OCI-M2 (cell line): ENCODE measurements at regions not wholly inside any gene's neighbourhood (a gene's known extent, or its start where the extent isn't known, plus 50 kb on each side); places are given as distances from the start of the nearest gene placed in this dataset.
"Not testable (repeated sequence)": the region's sequence is repeated elsewhere in the genome, so short reads cannot be mapped to it uniquely, and the experiment has no call there.

Experiments used
- DNase-seq: peaks from one replicate; lab custom pipeline; 2025; ENCODE audit not compliant: unreplicated experiment; lab: John Stamatoyannopoulos, UW

DNA sequence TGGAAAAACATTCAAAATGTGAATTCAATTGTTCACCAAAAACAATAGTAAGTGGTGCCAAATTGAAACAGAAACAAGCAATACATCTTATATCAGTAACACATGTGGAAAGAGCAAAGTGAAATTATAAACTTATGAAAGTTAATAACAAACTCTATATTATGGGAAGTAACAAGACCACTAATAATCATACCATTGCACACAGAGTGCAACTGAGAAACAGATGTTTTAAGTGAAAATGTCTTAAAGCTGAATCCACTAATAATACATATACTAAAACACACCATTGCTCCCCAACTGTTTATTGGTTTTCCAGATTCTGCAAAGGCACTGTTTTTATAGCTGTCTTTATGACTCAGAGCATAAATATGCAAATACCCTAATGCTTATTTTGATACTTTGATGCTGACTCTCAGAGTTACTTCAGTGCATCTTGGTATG is 292.3 kb downstream of the RFPL4B start:
- DNase-seq = no peak

DNA sequence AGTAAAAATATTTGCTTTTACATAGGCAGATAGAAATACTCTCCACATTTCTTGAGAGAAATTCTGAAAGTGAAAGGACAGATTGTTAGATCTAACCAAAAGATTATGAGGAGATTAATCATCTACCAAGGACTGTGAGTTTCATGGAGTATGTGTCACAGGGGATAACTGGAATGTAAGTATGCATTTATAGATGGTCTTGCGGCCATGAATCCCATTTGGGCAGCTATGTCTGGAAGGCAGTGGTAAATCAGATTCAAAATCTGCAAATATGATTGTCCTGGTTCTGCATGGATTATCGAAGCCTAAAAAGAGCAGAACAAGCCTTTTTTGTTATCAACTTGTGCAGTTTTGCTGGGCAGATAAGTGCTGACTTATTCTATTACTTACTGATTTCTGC is 293.8 kb downstream of the RFPL4B start:
- no peak for DNase-seq

DNA sequence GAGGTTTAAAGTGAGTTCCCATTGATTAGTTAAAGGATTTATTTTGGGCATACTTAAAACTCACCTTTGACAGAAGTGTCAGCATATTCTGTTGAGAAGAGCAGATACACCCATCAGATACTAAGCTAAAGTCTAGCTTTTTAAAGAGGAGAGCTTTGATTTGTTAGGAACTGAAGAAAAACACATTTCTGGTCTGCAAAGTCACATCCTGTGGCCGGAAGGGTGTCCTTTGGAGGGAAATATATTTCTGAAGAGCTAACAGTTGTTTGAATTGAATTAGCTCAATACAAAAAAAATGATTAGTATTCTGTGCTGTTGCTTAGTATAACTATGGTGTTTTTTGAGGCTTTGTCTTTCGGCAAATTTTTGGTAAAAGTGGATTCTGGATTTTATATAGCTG is 302.7 kb downstream of the RFPL4B start:
- no peak for DNase-seq

DNA sequence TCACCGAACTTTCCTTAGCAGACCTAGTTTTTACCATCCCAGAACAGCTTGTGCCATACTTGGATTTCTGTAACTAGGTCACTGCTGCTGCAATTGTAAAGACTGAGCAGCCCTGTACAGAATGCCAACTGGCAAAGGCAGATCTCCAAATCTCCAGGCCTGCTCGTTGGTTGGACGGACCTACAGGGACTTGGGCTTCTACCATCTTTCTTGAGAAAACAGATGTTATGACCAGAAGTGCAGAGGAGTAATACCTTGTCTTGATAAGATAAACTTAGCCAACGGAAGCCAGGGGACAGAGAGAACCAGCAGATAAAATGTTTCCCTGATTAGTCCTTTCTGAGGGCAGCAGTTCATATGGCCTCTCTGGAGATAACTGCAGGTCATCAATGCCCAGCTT is 304.1 kb downstream of the RFPL4B start:
- no peak for DNase-seq

GRCh38 chr6:112659912-112660311 is 312.8 kb downstream of the RFPL4B start:
- DNase-seq = no peak

- DNase-seq = no peak
Observed at GRCh38 chr6:112660626-112661025, 313.5 kb downstream of the RFPL4B start.

- DNase-seq = no peak
Observed at GRCh38 chr6:112663698-112664097, 316.6 kb downstream of the RFPL4B start.

GRCh38 chr6:112665114-112665513 is 318.0 kb downstream of the RFPL4B start:
- DNase-seq = no peak

DNA sequence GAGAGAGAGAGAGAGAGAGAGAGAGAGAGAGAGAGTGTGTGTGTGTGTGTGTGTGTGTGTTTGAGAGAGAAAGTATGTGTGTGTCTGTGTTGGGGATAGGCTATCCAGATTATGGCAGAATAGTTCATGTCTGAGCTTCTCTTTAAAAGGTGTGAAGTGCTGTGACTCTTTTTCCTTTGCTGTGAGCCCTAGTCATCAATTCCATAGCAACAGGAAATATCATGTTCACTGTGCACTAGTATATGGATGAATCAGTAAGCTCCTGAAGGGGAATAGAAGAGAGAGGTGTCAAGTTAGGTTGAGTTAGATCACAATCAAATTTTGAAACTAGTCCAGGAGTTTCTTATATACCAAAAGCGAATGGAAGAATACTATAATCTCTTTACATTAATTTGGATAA is 318.7 kb downstream of the RFPL4B start:
- no peak for DNase-seq

GRCh38 chr6:112667427-112667826 is 320.3 kb downstream of the RFPL4B start:
- DNase-seq = no peak

DNA sequence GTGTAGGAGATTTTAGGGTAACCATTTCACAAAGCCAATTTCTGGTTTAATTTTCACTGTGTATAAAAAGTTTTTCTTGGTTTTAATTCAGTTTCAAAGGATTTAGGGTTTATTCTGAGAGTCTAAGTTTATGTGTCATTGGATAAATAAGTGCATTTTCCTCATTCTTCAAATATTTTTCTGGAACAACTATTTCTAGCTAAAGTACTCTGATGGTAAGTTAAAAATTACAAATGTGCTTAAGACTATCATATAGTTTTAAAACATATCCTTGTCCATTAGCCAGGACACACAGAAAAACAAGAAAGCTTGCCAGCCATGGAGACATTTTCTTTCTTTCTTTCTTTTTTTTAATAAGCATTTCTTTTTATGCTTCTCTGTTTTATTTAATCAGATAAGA is 333.0 kb downstream of the RFPL4B start:
- no peak for DNase-seq

- no peak for DNase-seq
Observed at GRCh38 chr6:112682071-112682470, 334.9 kb downstream of the RFPL4B start.

DNA sequence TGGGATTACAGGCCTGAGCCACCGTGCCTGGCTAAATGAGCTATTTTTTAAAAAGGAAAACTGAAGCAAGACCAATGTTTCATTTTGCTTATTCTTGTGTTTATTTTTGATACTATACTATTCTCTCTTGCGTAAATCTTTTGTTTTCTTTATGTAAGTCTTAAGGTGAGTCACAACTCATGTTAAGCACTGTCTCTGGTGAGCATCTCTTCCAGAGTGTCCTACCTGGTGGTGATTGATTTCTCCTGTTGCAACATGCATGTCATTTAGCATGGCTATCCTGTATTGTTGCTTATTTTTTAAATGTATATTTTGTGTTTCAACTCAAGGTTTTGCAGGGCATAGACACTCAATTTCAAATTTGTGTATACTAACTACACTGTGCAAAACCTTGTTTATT is 336.0 kb downstream of the RFPL4B start:
- no peak for DNase-seq

GRCh38 chr6:112683926-112684325 is 336.8 kb downstream of the RFPL4B start:
- no peak for DNase-seq

DNA sequence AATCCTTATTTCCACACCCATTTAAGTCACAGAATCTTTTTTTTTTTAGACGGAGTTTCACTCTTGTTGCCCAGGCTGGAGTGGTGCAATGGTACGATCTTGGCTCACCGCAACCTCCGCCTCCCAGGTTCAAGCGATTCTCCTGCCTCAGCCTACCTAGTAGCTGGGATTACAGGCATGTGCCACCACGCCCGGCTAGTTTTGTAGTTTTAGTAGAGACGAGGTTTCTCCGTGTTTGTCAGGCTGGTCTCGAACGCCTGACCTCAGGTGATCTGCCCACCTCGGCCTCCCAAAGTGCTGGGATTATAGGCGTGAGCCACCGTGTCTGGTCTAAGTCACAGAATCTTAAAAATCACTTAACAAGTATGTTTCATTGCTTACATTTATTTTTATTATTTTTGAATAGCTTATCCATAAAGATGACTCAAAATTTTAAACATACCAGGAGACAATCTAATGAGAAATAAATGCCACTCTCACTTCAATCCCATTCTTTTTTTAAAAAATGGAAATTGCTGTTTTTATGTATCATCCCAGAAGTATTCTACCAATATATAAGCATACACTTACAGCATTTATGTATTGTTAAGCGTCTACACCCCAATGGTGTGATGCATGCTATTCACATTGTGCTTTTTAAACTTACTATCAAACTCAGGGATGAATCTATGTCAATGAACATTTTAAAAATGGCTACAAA is 338.5 kb downstream of the RFPL4B start:
- DNase-seq = not testable (repeated sequence)

DNA sequence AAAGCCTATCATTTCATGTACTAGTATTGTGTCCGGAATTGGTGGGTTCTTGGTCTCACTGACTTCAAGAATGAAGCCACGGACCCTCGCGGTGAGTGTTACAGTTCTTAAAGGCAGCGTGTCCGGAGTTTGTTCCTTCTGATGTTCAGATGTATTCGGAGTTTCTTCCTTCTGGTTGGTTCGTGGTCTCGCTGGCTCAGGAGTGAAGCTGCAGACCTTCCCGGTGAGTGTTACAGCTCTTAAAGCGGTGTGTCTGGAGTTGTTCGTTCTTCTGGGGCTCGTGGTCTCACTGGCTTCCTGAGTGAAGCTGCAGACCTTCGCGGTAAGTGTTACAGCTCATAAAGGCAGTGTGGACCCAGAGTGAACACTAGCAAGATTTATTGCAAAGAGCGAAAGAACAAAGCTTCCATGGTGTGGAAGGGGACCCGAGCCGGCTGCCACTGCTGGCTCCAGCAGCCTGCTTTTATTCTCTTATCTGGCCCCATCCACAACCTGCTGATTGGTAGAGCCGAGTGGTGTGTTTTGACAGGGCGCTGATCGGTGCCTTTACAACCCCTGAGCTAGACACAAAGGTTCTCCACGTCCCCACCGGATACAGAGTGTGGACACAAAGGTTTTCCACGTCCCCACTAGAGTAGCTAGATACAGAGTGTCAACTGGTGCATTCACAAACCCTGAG is 341.5 kb downstream of the RFPL4B start:
- DNase-seq = not testable (repeated sequence)

DNA sequence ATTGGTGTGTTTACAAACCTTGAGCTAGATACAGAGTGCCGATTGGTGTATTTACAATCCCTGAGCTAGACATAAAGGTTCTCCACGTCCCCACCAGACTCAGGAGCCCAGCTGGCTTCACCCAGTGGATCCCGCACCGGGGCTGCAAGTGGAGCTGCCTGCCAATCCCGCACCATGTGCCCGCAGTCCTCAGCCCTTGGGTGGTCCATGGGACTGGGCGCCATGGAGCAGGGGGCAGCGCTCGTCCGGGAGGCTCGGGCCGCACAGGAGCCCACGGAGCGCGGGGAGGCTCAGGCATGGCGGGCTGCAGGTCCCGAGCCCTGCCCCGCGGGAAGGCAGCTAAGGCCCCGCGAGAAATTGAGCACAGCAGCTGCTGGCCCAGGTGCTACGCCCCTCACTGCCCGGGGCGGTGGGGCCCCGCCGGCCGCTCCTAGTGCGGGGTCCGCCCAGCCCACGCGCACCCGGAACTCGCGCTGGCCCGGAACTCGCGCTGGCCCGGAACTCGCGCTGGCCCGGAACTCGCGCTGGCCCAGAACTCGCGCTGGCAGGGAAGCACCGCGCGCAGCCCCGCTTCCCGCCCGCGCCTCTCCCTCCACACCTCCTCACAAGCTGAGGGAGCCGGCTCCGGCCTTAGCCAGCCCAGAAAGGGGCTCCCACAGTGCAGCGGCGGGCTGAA is 342.2 kb downstream of the RFPL4B start:
- DNase-seq = not testable (repeated sequence)

- DNase-seq = no peak
Observed at GRCh38 chr6:112690497-112691202, 343.5 kb downstream of the RFPL4B start.

GRCh38 chr6:112691289-112691688 is 344.2 kb downstream of the RFPL4B start:
- no peak for DNase-seq

DNA sequence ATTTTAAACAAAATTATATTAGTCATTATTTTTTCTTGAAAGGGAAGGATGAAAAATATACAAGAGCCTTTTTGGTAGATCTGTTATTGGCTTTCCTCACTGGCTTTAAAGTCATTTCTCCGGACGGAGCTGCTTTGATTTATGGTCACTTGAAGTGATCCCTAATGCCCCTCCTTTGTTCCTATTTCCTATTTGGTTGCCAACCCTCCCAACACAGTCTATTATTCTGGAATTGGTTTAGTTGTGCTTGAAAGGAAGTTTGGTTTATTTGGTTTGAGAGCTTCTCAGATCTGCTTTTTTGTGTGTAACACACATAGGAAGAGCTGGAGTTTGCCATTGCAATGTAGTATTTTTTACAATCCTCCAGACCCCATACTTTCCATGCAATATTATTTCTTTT is 347.9 kb downstream of the RFPL4B start:
- no peak for DNase-seq

DNA sequence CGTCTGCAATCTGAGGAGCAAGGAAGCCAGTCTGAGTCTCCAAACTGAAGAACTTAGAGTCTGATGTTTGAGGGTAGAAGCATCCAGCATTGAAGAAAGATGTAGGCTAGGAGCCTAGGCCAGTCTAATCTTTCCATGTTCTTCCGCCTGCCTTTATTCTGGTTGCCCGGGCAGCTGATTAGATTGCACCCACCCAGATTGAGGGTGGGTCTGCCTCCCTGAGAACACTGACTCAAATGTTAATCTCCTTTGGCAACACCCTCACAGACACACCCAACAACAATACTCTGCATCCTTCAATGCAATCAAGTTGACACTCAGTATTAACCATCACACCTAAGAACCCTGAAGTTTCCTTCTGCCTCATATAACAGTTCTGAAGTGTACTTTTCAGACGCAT is 350.1 kb downstream of the RFPL4B start:
- DNase-seq = no peak

DNA sequence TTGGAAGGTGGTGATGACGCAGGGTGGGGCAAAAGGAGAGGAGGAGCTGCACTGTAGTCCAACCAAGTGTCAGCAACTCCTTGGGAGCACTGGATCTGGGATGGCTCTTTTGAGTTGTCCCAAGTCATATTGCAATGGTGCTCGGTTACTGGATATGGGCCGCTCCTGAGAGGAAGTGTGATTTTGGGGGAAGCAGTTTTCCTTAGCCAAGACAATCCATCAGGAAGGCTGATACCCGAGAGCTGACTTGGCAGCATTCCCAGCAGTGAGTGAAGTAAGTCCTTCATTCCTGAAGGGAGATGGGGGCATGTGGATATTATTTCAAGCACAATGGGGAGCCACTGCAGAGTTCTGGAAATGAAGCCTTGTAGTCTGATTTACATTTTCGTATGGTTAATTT is 354.1 kb downstream of the RFPL4B start:
- DNase-seq = no peak
